Neural cell (in vitro differentiated cells): ENCODE measurements at regions not wholly inside any gene's neighbourhood (a gene's known extent, or its start where the extent isn't known, plus 50 kb on each side); places are given as distances from the start of the nearest gene placed in this dataset.

ENCODE experiments used
- H2AFZ ChIP-seq: fragments of 200-600, 300-800 bp; sonication (generic), shearing (Covaris generic); 2 replicates; pipeline ENCODE4 v1.6.0; 2014; ENCODE audit warnings: low read depth, mild to moderate bottlenecking, antibody characterized with exemption, low read length, moderate library complexity
- H3F3A ChIP-seq: fragments of 200-600 bp; shearing (Covaris generic); 2 replicates; pipeline ENCODE4 v1.6.1; 2016; ENCODE audit warnings: mild to moderate bottlenecking, moderate library complexity, mixed read lengths, antibody characterized with exemption, low read length; ENCODE audit not compliant: insufficient read depth, poor library complexity, severe bottlenecking
- H3K27ac ChIP-seq: fragments of 200-600, 300-800 bp; sonication (generic), shearing (Covaris generic); 2 replicates; pipeline ENCODE4 v1.5.1; 2014; ENCODE audit warnings: mild to moderate bottlenecking, low read length, moderate library complexity
- H3K27me3 ChIP-seq: fragments of 300-800, 200-600 bp; sonication (generic), shearing (Covaris generic); 2 replicates; pipeline ENCODE4 v1.6.0; 2014; ENCODE audit warnings: mild to moderate bottlenecking, low read depth, low read length, moderate library complexity; ENCODE audit not compliant: insufficient read depth
- H3K36me3 ChIP-seq: fragments of 300-800, 200-600 bp; sonication (generic), shearing (Covaris generic); 2 replicates; pipeline ENCODE4 v1.5.1; 2014; ENCODE audit warnings: mild to moderate bottlenecking, antibody characterized with exemption, low read length, moderate library complexity; ENCODE audit not compliant: insufficient read depth
- H3K4me2 ChIP-seq: fragments of 300-800, 200-600 bp; sonication (generic), shearing (Covaris generic); 2 replicates; pipeline ENCODE4 v1.6.0; 2014; ENCODE audit warnings: mild to moderate bottlenecking, low read length
- H3K4me3 ChIP-seq: fragments of 300-800, 200-600 bp; sonication (generic), shearing (Covaris generic); 2 replicates; pipeline ENCODE4 v1.5.1; 2014; ENCODE audit warnings: mild to moderate bottlenecking, low read length, moderate library complexity
- H3K79me2 ChIP-seq: fragments of 200-600 bp; shearing (Covaris generic); replicated peaks from 2 replicates; pipeline ENCODE4 v1.6.0; 2014; ENCODE audit warnings: mild to moderate bottlenecking, low read length, moderate library complexity; ENCODE audit not compliant: insufficient read depth
- H3K9ac ChIP-seq: fragments of 300-800, 200-600 bp; sonication (generic), shearing (Covaris generic); 2 replicates; pipeline ENCODE4 v1.6.1; 2016; ENCODE audit warnings: mild to moderate bottlenecking, low read length, mixed read lengths
- H3K9me2 ChIP-seq: fragments of 200-600 bp; shearing (Covaris generic); 2 replicates; pipeline ENCODE4 v1.6.1; 2016; ENCODE audit warnings: mild to moderate bottlenecking, low read length, mixed read lengths; ENCODE audit not compliant: insufficient read depth
- H3K9me3 ChIP-seq: fragments of 200-600, 300-800 bp; sonication (generic), shearing (Covaris generic); 2 replicates; pipeline ENCODE4 v1.6.1; 2016; ENCODE audit warnings: mild to moderate bottlenecking, mixed run types, low read length, moderate library complexity, mixed read lengths
- H4K20me1 ChIP-seq: fragments of 200-600 bp; shearing (Covaris generic); 2 replicates; pipeline ENCODE4 v1.6.1; 2016; ENCODE audit warnings: mild to moderate bottlenecking, mixed run types; ENCODE audit not compliant: insufficient read depth
- EP300 ChIP-seq: fragments of 450-650 bp; conservative IDR thresholded peaks from 2 replicates; pipeline ENCODE4 v1.6.1; 2014; ENCODE audit warnings: antibody characterized with exemption, mild to moderate bottlenecking, moderate library complexity; ENCODE audit not compliant: poor library complexity, severe bottlenecking
- EZH2 ChIP-seq: fragments of 200-600, 300-800 bp; shearing (Covaris generic), sonication (generic); IDR thresholded peaks from 2 replicates; pipeline ENCODE4 v1.6.1; 2014; ENCODE audit warnings: antibody characterized with exemption, low read length, borderline replicate concordance, mild to moderate bottlenecking; ENCODE audit not compliant: insufficient read depth, poor library complexity, severe bottlenecking
- MXI1 ChIP-seq: fragments of 450-650 bp; conservative IDR thresholded peaks from 2 replicates; pipeline ENCODE4 v1.6.1; 2014; ENCODE audit warnings: antibody characterized with exemption, mild to moderate bottlenecking; ENCODE audit not compliant: poor library complexity, severe bottlenecking
- POLR2AphosphoS5 ChIP-seq: IDR thresholded peaks from 2 replicates; pipeline ENCODE4 v1.6.1; 2012
- RAD21 ChIP-seq: fragments of 450-650 bp; conservative IDR thresholded peaks from 2 replicates; pipeline ENCODE4 v1.6.1; 2014; ENCODE audit warnings: antibody characterized with exemption, mild to moderate bottlenecking, moderate library complexity
- SMC3 ChIP-seq: fragments of 450-650 bp; conservative IDR thresholded peaks from 2 replicates; pipeline ENCODE4 v1.6.1; 2014; ENCODE audit warnings: antibody characterized with exemption, mild to moderate bottlenecking, moderate library complexity; ENCODE audit not compliant: poor library complexity
- TAF1 ChIP-seq: IDR thresholded peaks from 2 replicates; pipeline ENCODE4 v1.6.1; 2012; ENCODE audit warnings: low read depth
- TF ChIP-seq, protein P1 (sequence below): IDR thresholded peaks from 2 replicates; pipeline ENCODE4 v1.6.1; 2012; ENCODE audit warnings: borderline replicate concordance
- TF ChIP-seq, protein P2 (sequence below): fragments of 450-650 bp; IDR thresholded peaks from 2 replicates; pipeline ENCODE4 v1.5.1; 2014; ENCODE audit warnings: antibody characterized with exemption, mild to moderate bottlenecking, moderate library complexity; ENCODE audit not compliant: poor library complexity, severe bottlenecking

DNA sequence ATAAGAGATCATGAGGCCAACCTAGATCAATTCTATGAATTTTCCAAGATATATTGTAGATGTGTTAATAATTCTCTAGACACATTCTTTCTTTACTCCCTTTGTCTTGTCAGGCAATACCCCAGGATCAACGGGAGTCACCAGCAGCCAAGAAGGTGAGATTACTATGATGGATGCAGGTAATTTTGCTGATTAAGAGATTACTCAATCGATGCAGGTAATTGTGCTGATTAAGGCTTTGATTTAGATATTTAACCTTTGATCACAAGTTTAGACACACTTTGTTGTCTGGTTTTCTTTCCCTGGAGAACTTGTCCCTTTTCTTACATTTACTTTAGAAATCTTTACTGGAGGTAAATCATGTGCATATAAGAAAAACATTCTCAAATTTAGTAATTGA is 134.3 kb upstream of the CNTN1 start:
- Histone ChIP-seq H3K27me3 (no peaks in the 10 kb centered on the region), H3K9me2 (no peaks in the 10 kb centered on the region), H4K20me1 (no peaks in the 10 kb centered on the region), H3F3A (no peaks in the 10 kb centered on the region), H3K4me2 (no peak overlapping the region), H3K9ac (no peak overlapping the region), H3K27ac (no peak overlapping the region), H2AFZ (no peak overlapping the region), H3K36me3 (no peaks in the 10 kb centered on the region), H3K9me3 (no peaks in the 10 kb centered on the region), H3K79me2 (no peaks in the 10 kb centered on the region), H3K4me3 (no peak overlapping the region)
- TF ChIP-seq EZH2 (no peak), EP300 (no peak), MXI1 (no peak), TAF1 (no peak), POLR2AphosphoS5 (no peak), SMC3 (no peak), RAD21 (no peak)
- TF ChIP-seq, protein P1, sequence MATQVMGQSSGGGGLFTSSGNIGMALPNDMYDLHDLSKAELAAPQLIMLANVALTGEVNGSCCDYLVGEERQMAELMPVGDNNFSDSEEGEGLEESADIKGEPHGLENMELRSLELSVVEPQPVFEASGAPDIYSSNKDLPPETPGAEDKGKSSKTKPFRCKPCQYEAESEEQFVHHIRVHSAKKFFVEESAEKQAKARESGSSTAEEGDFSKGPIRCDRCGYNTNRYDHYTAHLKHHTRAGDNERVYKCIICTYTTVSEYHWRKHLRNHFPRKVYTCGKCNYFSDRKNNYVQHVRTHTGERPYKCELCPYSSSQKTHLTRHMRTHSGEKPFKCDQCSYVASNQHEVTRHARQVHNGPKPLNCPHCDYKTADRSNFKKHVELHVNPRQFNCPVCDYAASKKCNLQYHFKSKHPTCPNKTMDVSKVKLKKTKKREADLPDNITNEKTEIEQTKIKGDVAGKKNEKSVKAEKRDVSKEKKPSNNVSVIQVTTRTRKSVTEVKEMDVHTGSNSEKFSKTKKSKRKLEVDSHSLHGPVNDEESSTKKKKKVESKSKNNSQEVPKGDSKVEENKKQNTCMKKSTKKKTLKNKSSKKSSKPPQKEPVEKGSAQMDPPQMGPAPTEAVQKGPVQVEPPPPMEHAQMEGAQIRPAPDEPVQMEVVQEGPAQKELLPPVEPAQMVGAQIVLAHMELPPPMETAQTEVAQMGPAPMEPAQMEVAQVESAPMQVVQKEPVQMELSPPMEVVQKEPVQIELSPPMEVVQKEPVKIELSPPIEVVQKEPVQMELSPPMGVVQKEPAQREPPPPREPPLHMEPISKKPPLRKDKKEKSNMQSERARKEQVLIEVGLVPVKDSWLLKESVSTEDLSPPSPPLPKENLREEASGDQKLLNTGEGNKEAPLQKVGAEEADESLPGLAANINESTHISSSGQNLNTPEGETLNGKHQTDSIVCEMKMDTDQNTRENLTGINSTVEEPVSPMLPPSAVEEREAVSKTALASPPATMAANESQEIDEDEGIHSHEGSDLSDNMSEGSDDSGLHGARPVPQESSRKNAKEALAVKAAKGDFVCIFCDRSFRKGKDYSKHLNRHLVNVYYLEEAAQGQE, result no peak
- TF ChIP-seq, protein P2, sequence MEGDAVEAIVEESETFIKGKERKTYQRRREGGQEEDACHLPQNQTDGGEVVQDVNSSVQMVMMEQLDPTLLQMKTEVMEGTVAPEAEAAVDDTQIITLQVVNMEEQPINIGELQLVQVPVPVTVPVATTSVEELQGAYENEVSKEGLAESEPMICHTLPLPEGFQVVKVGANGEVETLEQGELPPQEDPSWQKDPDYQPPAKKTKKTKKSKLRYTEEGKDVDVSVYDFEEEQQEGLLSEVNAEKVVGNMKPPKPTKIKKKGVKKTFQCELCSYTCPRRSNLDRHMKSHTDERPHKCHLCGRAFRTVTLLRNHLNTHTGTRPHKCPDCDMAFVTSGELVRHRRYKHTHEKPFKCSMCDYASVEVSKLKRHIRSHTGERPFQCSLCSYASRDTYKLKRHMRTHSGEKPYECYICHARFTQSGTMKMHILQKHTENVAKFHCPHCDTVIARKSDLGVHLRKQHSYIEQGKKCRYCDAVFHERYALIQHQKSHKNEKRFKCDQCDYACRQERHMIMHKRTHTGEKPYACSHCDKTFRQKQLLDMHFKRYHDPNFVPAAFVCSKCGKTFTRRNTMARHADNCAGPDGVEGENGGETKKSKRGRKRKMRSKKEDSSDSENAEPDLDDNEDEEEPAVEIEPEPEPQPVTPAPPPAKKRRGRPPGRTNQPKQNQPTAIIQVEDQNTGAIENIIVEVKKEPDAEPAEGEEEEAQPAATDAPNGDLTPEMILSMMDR, result no peak

DNA sequence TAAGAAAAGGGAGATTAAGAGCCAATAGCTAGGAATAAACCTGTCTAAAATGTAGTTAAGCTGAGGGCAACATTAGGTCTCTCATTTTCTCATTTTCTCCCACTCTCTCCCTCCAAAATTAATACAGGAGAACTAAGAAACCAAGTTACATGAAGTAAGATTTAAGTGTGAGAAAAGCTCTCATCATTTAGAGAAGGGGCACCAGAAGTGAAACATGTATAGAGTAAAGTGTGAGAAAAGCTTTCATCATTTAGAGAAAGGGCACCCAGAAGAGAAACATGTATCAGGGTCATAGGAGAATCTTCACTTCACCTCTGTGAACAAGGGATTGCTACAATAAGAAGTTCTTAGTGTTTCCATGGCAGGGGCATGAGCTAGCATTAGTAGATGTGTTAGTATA is 132.4 kb upstream of the CNTN1 start:
- Histone ChIP-seq H3K9me2 (no peaks in the 10 kb centered on the region), H2AFZ (no peak overlapping the region), H3K9ac (no peak overlapping the region), H3F3A (no peaks in the 10 kb centered on the region), H3K9me3 (no peaks in the 10 kb centered on the region), H3K27me3 (no peaks in the 10 kb centered on the region), H4K20me1 (no peaks in the 10 kb centered on the region), H3K4me2 (no peak overlapping the region), H3K4me3 (no peak overlapping the region), H3K27ac (no peak overlapping the region), H3K79me2 (no peaks in the 10 kb centered on the region), H3K36me3 (no peaks in the 10 kb centered on the region)
- TF ChIP-seq, protein P1, result no peak
- no peak for TF ChIP-seq EP300
- no peak for TF ChIP-seq MXI1
- no peak for TF ChIP-seq TAF1
- TF ChIP-seq, protein P2, result no peak
- TF ChIP-seq RAD21, result no peak
- no peak for TF ChIP-seq EZH2
